Neutrophil (primary cell): ENCODE measurements at regions not wholly inside any gene's neighbourhood (a gene's known extent, or its start where the extent isn't known, plus 50 kb on each side); places are given as distances from the start of the nearest gene placed in this dataset.

Experiments used
- H3K27ac ChIP-seq: fragments of 200-600 bp; sonication (generic); 2 replicates; pipeline ENCODE4 v1.5.1; 2016; ENCODE audit warnings: mild to moderate bottlenecking, moderate library complexity
- H3K27me3 ChIP-seq: fragments of 200-600 bp; sonication (generic); 2 replicates; pipeline ENCODE4 v1.6.0; 2016; ENCODE audit warnings: mild to moderate bottlenecking
- H3K36me3 ChIP-seq: fragments of 200-600 bp; sonication (generic); 2 replicates; pipeline ENCODE4 v1.5.1; 2017
- H3K4me1 ChIP-seq, 2 experiments: fragments of 200-600 bp in 1 of 2; sonication (generic) in 1 of 2; 1 replicate in 1 of 2; 2 replicates in 1 of 2; pipeline versions ENCODE4 v1.5.1 to v1.6.1; 2013 to 2016; ENCODE audit warnings: low read depth in 1 of 2, low read length in 1 of 2, mild to moderate bottlenecking in 1 of 2, moderate library complexity in 1 of 2; ENCODE audit not compliant: control insufficient read depth in 1 of 2, insufficient read depth in 1 of 2
- H3K4me3 ChIP-seq, 2 experiments: fragments of 200-600 bp in 1 of 2; sonication (generic) in 1 of 2; 1 replicate in 1 of 2; 2 replicates in 1 of 2; pipeline ENCODE4 v1.5.1; 2013 to 2016; ENCODE audit warnings: low read depth in 1 of 2, low read length in 1 of 2, mild to moderate bottlenecking in 1 of 2, moderate library complexity in 1 of 2
- H3K9me3 ChIP-seq: fragments of 200-600 bp; sonication (generic); 2 replicates; pipeline ENCODE4 v1.5.1; 2016
- CTCF ChIP-seq: fragments of 200-600 bp; sonication (generic); IDR thresholded peaks from 2 replicates; pipeline ENCODE4 v1.5.1; 2016; ENCODE audit warnings: antibody characterized with exemption

- TF ChIP-seq CTCF: no peak
- Histone ChIP-seq H3K27me3 (no peaks in the 10 kb centered on the region), H3K9me3 (no peaks in the 10 kb centered on the region), H3K36me3 (no peaks in the 10 kb centered on the region), H3K27ac (no peak overlapping the region), H3K4me3 (no peak overlapping the region), H3K4me1 (no peaks in the 10 kb centered on the region)
These were observed 79.5 kb upstream of the ADRA1D start for GRCh38 chr20:4328541-4328940.

DNA sequence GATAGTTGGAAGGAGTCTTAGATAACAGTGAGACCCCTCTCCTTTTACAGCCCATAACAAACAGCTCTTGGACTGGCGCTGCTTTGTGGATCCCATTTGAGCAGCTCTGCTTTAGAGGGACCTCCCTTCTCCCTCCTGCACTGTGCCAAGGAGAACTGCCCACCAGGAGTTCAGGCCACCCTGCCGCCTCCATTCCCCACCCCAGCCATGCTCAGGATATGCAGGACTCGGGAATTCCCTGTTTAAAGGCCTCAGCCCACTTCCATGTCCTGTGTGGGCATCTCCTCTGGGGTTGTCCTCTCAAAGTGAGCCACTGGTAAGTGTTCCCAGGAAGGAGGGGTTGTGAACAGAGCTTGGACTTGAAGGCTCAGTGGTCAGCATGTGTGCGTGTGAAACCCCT, 78.9 kb upstream of the ADRA1D start:
- H3K4me3 ChIP-seq: no peak overlapping the region
- no peaks in the 10 kb centered on the region for H3K9me3 ChIP-seq
- no peak for TF ChIP-seq CTCF
- no peak overlapping the region for H3K27ac ChIP-seq
- no peaks in the 10 kb centered on the region for H3K27me3 ChIP-seq
- H3K4me1 ChIP-seq: no peaks in the 10 kb centered on the region
- no peaks in the 10 kb centered on the region for H3K36me3 ChIP-seq

DNA sequence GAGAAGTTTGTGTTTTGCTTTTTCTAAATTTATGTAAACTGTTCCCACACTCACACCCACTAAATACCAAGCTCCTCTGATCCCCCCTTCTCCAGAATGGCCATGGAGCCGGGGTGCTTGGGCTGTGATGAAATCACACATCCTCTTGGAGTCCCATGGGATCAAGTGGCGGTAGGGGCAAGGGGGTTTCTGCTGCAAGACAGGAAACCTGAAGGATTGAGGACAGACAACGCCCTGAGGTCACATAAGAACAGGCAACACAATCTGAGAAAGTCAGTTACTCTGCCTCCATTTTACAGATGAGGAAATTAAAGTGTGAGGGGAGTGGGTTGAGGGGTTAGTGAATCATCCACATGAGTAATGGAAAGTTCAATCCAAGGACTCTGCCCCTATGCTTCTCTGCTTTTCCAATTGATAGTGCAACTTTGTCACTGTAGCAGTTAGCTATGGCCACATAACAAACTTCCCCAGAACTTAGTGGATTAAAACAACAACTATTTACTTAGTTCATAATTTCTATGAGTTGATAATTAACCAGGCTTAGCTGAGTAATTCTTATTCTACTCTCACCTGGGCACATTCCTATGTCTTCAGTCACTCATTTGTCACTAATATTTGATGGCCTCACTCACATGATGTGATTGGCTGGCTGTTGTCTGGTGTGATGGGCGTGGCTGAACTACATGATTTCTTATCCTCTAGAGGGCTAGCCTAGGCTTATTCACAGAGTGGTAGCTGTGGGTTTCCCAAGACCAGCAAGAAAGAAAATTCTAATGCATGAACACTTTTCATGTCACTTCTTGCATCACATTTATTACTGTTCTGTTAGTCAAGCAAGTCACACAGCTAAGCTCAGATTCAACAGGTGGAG, 77.3 kb upstream of the ADRA1D start:
- H3K27ac ChIP-seq: no peak overlapping the region
- no peak for TF ChIP-seq CTCF
- H3K36me3 ChIP-seq: no peaks in the 10 kb centered on the region
- H3K4me1 ChIP-seq: no peaks in the 10 kb centered on the region
- H3K9me3 ChIP-seq: no peaks in the 10 kb centered on the region
- H3K4me3 ChIP-seq: no peak overlapping the region
- no peaks in the 10 kb centered on the region for H3K27me3 ChIP-seq

GRCh38 chr20:4325548-4326187, 76.6 kb upstream of the ADRA1D start:
- Histone ChIP-seq H3K4me1 (peaks cover 0 to under 1% of the 10 kb centered on the region in 2 experiments), H3K36me3 (no peaks in the 10 kb centered on the region), H3K27me3 (no peaks in the 10 kb centered on the region), H3K27ac (no peak overlapping the region), H3K4me3 (no peak overlapping the region), H3K9me3 (no peaks in the 10 kb centered on the region)
- no peak for TF ChIP-seq CTCF

DNA sequence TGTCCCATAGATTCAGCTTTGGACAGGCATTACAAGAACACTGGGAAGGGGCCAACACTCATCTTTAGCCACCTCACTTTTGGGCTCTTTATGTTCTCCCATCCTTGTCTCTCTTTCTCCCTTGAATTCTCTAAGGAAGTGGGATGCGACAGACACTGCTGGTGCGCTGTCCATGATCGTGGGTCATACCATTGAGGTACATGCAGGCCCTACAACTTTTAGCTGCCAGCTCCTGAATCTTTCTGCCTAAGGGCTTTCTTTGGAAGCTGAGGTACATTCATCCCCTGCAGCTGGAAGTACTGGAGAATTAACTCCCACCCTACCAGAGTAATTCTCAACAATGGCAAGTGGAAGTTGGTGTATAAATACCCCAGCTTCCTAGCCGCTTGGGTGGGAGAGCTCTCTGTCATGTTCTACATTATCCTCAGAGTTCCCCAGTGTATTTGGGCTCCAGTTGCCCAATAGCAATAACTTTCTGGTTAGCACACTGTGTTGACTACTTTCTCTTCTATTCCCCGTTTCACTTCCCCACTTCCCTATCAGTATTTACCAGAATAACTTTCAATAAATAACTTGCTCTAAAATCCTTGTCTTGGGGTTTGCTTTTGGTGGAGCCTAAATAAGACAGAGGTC, 75.6 kb upstream of the ADRA1D start:
- no peak for TF ChIP-seq CTCF
- H3K36me3 ChIP-seq: no peaks in the 10 kb centered on the region
- H3K9me3 ChIP-seq: no peaks in the 10 kb centered on the region
- H3K4me3 ChIP-seq: no peak overlapping the region
- peaks cover 5 to 7% of the 10 kb centered on the region in 2 experiments for H3K4me1 ChIP-seq
- no peaks in the 10 kb centered on the region for H3K27me3 ChIP-seq
- no peak overlapping the region for H3K27ac ChIP-seq
